M059J (cell line): ENCODE measurements at regions not wholly inside any gene's neighbourhood (a gene's known extent, or its start where the extent isn't known, plus 50 kb on each side); places are given as distances from the start of the nearest gene placed in this dataset.

Experiments
- DNase-seq: peaks from one replicate; pipeline ENCODE4 v3.0.0-alpha.2; 2012; ENCODE audit warnings: low read depth

DNA sequence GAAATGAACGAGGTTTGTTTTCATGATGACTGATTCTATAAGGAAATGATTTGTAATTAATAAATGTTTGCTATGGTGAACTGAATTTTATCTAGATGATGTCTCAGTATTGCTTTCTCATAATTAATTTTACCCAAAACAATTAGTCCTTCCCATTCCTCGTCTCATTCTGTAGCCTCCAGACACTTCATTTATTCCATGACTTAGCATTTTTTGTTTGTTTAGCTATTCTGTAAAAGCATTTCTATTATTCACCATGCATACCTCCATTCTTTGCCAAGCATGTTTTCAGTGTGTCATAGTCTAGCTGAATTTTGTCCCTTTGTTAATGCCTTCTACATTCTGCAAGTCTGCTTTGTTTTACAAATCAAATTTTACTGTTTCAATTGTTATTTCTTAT lies 137.4 kb upstream of the RPL10L start:
- DNase-seq, result no peak

DNA sequence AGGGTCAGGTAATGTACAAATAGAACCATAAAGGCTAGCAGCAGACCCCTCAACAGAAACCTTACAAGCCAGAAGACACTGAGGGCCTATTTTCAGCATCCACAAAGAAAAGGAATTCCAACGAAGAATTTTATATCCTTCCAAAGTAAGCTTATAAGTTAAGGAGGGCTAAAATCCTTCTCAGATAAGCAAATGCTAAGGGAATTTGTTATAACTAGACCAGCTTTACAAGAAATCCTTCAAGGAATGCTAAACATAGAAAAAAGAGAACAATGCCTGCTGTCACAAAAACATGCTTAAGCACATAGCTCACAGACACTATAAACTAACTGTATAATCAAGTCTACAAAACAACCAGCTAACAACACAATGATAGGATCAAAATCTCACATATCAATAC lies 130.7 kb upstream of the RPL10L start:
- DNase-seq, result no peak

- DNase-seq, result no peak
Observed at GRCh38 chr14:46769292-46769691, 117.7 kb upstream of the RPL10L start.

DNA sequence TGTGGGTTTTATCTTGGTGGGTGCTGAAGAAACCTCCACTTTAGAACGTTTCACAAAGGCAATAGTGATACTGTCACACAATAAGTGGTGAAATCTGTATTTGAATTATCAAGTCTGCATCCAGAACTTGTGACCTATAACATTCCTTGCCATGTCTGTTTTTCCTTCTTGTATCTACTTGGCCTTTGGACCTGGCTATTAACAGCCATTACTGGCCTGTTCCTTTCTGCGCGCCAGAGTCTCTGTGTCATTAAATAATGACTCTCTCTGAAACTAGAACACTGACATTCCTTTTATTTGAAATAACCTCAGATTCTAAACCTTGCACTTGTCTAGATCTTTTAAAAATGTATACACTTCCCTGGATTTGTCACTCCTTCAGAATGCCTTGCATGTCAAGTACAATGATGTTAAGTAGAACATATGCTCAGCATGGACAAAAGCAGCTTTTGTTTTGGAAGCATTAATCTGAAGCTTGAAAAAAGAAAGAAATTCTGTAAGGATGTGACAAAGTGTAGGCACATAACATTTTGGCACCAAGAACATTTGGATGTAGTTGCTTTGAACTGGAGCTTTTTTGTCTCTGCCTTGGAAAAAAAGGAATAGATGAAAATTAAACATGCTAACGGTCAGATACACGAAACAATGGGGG lies 95.5 kb upstream of the RPL10L start:
- DNase-seq, result no peak

DNA sequence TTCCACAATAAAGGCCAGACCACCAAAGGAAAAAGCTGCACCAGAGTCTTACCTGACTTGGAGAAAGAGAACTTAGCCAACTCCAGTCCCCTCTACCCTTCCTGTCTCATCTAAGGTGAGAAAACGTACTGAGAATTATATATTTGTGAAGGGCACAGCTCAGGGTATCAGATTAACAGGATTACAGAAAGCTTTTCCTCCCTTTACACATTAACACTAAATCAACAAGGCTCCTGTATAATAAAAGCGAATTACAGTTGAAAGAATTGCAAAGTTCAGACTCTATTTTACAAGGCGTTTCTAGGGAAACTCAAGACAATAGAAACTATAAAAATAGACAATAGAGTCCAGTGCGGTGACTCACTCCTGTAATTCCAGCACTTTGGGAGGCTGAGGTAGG lies 82.7 kb upstream of the RPL10L start:
- no peak for DNase-seq

DNA sequence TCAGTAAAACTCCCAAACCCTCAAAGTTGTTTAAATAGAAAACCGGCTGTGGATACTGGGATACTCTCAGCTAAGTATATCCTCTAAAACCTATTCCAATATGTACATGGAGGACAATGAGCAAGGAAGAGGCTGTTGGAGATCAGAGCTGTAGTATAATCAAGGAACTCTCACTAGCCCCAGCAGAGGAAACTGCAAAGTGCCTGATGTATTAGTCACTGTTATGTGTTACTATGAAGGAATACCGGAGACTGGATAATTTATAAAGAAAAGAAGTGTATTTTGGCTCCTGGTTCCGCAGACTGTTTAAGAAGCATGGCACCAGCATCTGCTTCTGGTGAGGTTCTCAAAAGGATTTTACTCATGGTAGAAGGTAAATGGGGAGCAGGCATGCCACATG lies 65.6 kb upstream of the RPL10L start:
- peak; percentile 0 for DNase-seq
